K562 (cell line): ENCODE measurements at regions not wholly inside any gene's neighbourhood (a gene's known extent, or its start where the extent isn't known, plus 50 kb on each side); places are given as distances from the start of the nearest gene placed in this dataset.

Source experiments
- ATAC-seq: fragments of 200-7000 bp; cut with Tn5 transposase; 3 replicates; pipeline ENCODE4 v1.9.1; 2020; ENCODE audit warnings: moderate library complexity
- BruUV-seq: library from RNA; stranded (reverse); fragments of 400-500 nt; replicated peaks from 2 replicates; lab custom pipeline; 2021; lab: Mats Ljungman, UMichigan
- CTCF ChIA-PET: fragments of 300-600 bp; formaldehyde crosslinking; extraction: SDS; loops from one replicate; lab custom pipeline; 2021; ENCODE audit warnings: low intra/inter-chr PET ratio; lab: Yijun Ruan, JAX
- POLR2A ChIA-PET: fragments of 300-600, 350-650 bp; sonication (Branson Sonifier 250); formaldehyde crosslinking; extraction: SDS; loops from one replicate; lab custom pipeline; 2021; ENCODE audit warnings: antibody characterized with exemption, inconsistent platforms; lab: Yijun Ruan, JAX
- DNase-seq, 4 experiments: peaks; one replicate each; pipeline versions ENCODE4 v3.0.0 to v3.0.0-alpha.2; 2011 to 2018; ENCODE audit warnings: low spot score in 3 of 4, mixed read lengths in 3 of 4; ENCODE audit errors: extremely low read depth in 1 of 4
- FAIRE-seq: peaks from 2 replicates; lab custom pipeline; 2011; peaks lifted over from hg19 to GRCh38; lab: Jason Lieb, UNC
- H2AFZ ChIP-seq: 2 replicates; pipeline ENCODE4 v1.6.0; 2011; ENCODE audit warnings: low read depth, low read length, control low read depth, inconsistent platforms
- H3K27ac ChIP-seq: fragments of 200-600 bp; 3 replicates; pipeline ENCODE4 v1.8.0; 2011; ENCODE audit warnings: low read depth, mild to moderate bottlenecking, control low read depth, inconsistent platforms, low read length, moderate library complexity, mixed read lengths; ENCODE audit errors: extremely low read depth
- H3K27me3 ChIP-seq, 2 experiments: fragments of 300-600 bp in 1 of 2; 2 replicates in 1 of 2; 3 replicates in 1 of 2; pipeline versions ENCODE4 v1.6.0 to v1.8.0; 2011; ENCODE audit warnings: inconsistent platforms in 2 of 2, low read length in 2 of 2, mild to moderate bottlenecking in 1 of 2, mixed read lengths in 1 of 2, moderate library complexity in 1 of 2; ENCODE audit not compliant: control insufficient read depth in 2 of 2, insufficient read depth in 2 of 2
- H3K36me3 ChIP-seq: fragments of 300-600 bp; 3 replicates; pipeline ENCODE4 v1.8.0; 2011; ENCODE audit warnings: mild to moderate bottlenecking, low read length, inconsistent platforms; ENCODE audit not compliant: control insufficient read depth, insufficient read depth
- H3K4me1 ChIP-seq, 2 experiments: fragments of 200-600 bp in 1 of 2; replicated peaks in 1 of 2; 2 replicates in 1 of 2; 3 replicates in 1 of 2; pipeline versions ENCODE4 v1.5.1 to v1.8.0; 2011; ENCODE audit warnings: inconsistent platforms in 2 of 2, low read length in 2 of 2, mild to moderate bottlenecking in 1 of 2, mixed read lengths in 1 of 2, moderate library complexity in 1 of 2; ENCODE audit not compliant: control insufficient read depth in 2 of 2, insufficient read depth in 2 of 2
- H3K4me2 ChIP-seq: 2 replicates; pipeline ENCODE4 v1.6.1; 2011; ENCODE audit warnings: low read length, control low read depth, inconsistent platforms, mixed read lengths; ENCODE audit not compliant: insufficient read depth
- H3K4me3 ChIP-seq: fragments of 200-600 bp; sonication (generic), shearing (Covaris generic); 2 replicates; pipeline ENCODE4 v1.5.1; 2016; ENCODE audit warnings: control low read depth, inconsistent platforms
- H3K79me2 ChIP-seq: fragments of 200-600 bp; 3 replicates; pipeline ENCODE4 v1.8.0; 2011; ENCODE audit warnings: low read length, inconsistent platforms; ENCODE audit not compliant: control insufficient read depth, insufficient read depth
- H3K9ac ChIP-seq, 2 experiments: 2 replicates each; pipeline versions ENCODE4 v1.6.0 to v1.6.1; 2011; ENCODE audit warnings: low read depth in 2 of 2, low read length in 2 of 2, control low read depth in 1 of 2, inconsistent platforms in 1 of 2, mild to moderate bottlenecking in 1 of 2, mixed read lengths in 1 of 2; ENCODE audit not compliant: insufficient read depth in 1 of 2
- H3K9me1 ChIP-seq: one replicate; pipeline ENCODE4 v1.6.0; 2011; ENCODE audit warnings: inconsistent platforms, mild to moderate bottlenecking, low read length, moderate library complexity; ENCODE audit not compliant: control insufficient read depth, insufficient read depth
- H3K9me3 ChIP-seq: replicated peaks from 2 replicates; pipeline ENCODE4 v1.5.1; 2011; ENCODE audit warnings: low read depth, low read length, inconsistent platforms; ENCODE audit not compliant: control insufficient read depth, insufficient read depth
- H4K20me1 ChIP-seq: replicated peaks from 2 replicates; pipeline ENCODE4 v1.6.1; 2011; ENCODE audit warnings: low read length, inconsistent platforms, mixed read lengths; ENCODE audit not compliant: control insufficient read depth, insufficient read depth
- CXXC5 ChIP-seq: fragments of 250-450 bp; sonication (Bioruptor Pico); IDR thresholded peaks from 2 replicates; pipeline ENCODE4 v1.8.0; 2022; ENCODE audit warnings: inconsistent platforms, mild to moderate bottlenecking, moderate library complexity
- ETS2 ChIP-seq: IDR thresholded peaks from 2 replicates; pipeline ENCODE4 v1.6.1; 2016; ENCODE audit warnings: borderline replicate concordance, missing genetic modification characterization, mild to moderate bottlenecking, moderate library complexity, missing compliant biosample characterization; ENCODE audit not compliant: poor library complexity, severe bottlenecking
- HIVEP1 ChIP-seq: fragments of 250-450 bp; sonication (Bioruptor Pico); IDR thresholded peaks from 2 replicates; pipeline ENCODE4 v1.4.0; 2020; ENCODE audit warnings: mild to moderate bottlenecking
- HLTF ChIP-seq: fragments of 450-650 bp; IDR thresholded peaks from 2 replicates; pipeline ENCODE4 v1.6.1; 2016
- KLF1 ChIP-seq: fragments of 450-650 bp; IDR thresholded peaks from 2 replicates; pipeline ENCODE4 v1.6.1; 2016; ENCODE audit warnings: missing genetic modification characterization, missing compliant biosample characterization
- KLF13 ChIP-seq: fragments of 450-650 bp; IDR thresholded peaks from 2 replicates; pipeline ENCODE4 v1.6.1; 2016; ENCODE audit warnings: missing genetic modification characterization, low read depth, mild to moderate bottlenecking, missing compliant biosample characterization, moderate library complexity, borderline replicate concordance
- LARP7 ChIP-seq: fragments of 450-650 bp; IDR thresholded peaks from 2 replicates; pipeline ENCODE4 v1.6.1; 2016
- RHOXF2B ChIP-seq: fragments of 250-450 bp; sonication (Bioruptor Pico); conservative IDR thresholded peaks from 2 replicates; pipeline ENCODE4 v1.5.1; 2021
- UBTF ChIP-seq, 2 experiments: IDR thresholded peaks; 2 replicates each; pipeline ENCODE4 v1.6.1; 2012; ENCODE audit warnings: improper control_type of control experiment in 2 of 2, low read depth in 2 of 2, low read length in 2 of 2, borderline replicate concordance in 1 of 2
- ZBTB33 ChIP-seq: sonication (generic); formaldehyde crosslinking; IDR thresholded peaks from 2 replicates; pipeline ENCODE4 v1.8.1; 2023; ENCODE audit warnings: mild to moderate bottlenecking, missing genetic modification reagents
- WGBS: fragments of 100-300 bp; shearing (Covaris generic); methylation state at CpG from one replicate; pipeline ENCODE4 v1.1.6; 2016; ENCODE audit warnings: low coverage, mixed read lengths; ENCODE audit not compliant: insufficient coverage; ENCODE audit errors: missing lambda C conversion rate; 5-methylcytosine and 5-hydroxymethylcytosine counted together
- in situ Hi-C: fragments of 300-500 bp; cut with MboI; formaldehyde crosslinking; loops from 4 replicates; pipeline ENCODE4 v1.15.0; 2018; ENCODE audit warnings: inconsistent platforms, mixed read lengths
- intact Hi-C: fragments of 100-400 bp; cut with micrococcal nuclease; formaldehyde crosslinking; loops from 2 replicates; pipeline ENCODE4 v1.14.2; 2022
- TF ChIP-seq, protein P1 (sequence below): fragments of 450-650 bp; conservative IDR thresholded peaks from 2 replicates; pipeline ENCODE4 v1.6.1; 2016; ENCODE audit warnings: missing genetic modification characterization, low read depth, mild to moderate bottlenecking, control low read depth, missing compliant biosample characterization

DNA sequence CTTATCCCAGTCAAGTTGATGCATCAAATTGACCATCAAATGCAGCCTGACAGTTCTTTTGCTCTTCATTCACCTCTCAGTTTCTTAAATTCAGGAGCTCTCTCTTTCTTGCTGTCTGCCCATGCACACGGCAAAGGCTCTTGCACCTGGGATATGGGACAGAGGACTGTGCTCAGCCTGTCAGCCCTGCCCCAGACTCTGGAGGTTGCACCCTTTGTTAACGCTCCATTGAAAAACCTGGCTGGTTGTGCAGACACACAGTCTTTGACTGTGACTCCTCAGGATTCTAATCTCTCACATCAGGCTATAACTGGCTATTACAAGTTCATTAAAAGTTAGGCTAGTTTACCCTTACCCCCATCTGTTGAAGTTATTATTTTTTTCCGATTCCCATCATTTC, 1032.5 kb downstream of the SOCS6 start:
- Histone ChIP-seq H3K79me2 (no peaks in the 10 kb centered on the region), H3K4me1 (no peaks in the 10 kb centered on the region), H3K4me2 (no peak overlapping the region), H3K27me3 (no peaks in the 10 kb centered on the region), H3K36me3 (no peaks in the 10 kb centered on the region), H4K20me1 (no peaks in the 10 kb centered on the region), H3K27ac (no peak overlapping the region), H3K9ac (no peak overlapping the region), H2AFZ (no peak overlapping the region), H3K9me3 (no peaks in the 10 kb centered on the region; the same call in 1 of the 2 replicates), H3K4me3 (no peak overlapping the region), H3K9me1 (no peaks in the 10 kb centered on the region)
- no peak for TF ChIP-seq KLF13 (tag)
- TF ChIP-seq, protein P1, sequence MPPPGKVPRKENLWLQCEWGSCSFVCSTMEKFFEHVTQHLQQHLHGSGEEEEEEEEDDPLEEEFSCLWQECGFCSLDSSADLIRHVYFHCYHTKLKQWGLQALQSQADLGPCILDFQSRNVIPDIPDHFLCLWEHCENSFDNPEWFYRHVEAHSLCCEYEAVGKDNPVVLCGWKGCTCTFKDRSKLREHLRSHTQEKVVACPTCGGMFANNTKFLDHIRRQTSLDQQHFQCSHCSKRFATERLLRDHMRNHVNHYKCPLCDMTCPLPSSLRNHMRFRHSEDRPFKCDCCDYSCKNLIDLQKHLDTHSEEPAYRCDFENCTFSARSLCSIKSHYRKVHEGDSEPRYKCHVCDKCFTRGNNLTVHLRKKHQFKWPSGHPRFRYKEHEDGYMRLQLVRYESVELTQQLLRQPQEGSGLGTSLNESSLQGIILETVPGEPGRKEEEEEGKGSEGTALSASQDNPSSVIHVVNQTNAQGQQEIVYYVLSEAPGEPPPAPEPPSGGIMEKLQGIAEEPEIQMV, result no peak
- TF ChIP-seq ZBTB33 (CRISPR knock-in tag), result no peak
- TF ChIP-seq ETS2 (tag), result no peak
- TF ChIP-seq CXXC5 (CRISPR knock-in tag), result no peak
- TF ChIP-seq RHOXF2B, result no peak
- no peak for TF ChIP-seq UBTF (IDR thresholded peaks at IDR 0.05; ENCODE audit: borderline replicate concordance in 1 of 2, low read depth in 2 of 2, low read length in 2 of 2)
- TF ChIP-seq HLTF, result no peak
- no peak for TF ChIP-seq LARP7
- no peak for TF ChIP-seq KLF1 (tag)
- no peak for TF ChIP-seq HIVEP1 (CRISPR knock-in tag)
- intact Hi-C loops (no loop called here), in situ Hi-C loops (no loop called here)
- no peak for DNase-seq
- ChIA-PET CTCF (no interaction called here), POLR2A (no interaction called here)
- no peak for ATAC-seq
- FAIRE-seq, result no peak
- BruUV-seq, result no TSS peak
- 3% methylated on average over 3 of the region's 3 CpGs for WGBS
